Left colon (tissue), 2 donors: ENCODE measurements at regions not wholly inside any gene's neighbourhood (a gene's known extent, or its start where the extent isn't known, plus 50 kb on each side); places are given as distances from the start of the nearest gene placed in this dataset.
"Not testable (repeated sequence)": the region's sequence is repeated elsewhere in the genome, so short reads cannot be mapped to it uniquely, and the experiment has no call there.

Experiments
- ATAC-seq: fragments of 200-7000 bp; cut with Tn5 transposase; one replicate; pipeline ENCODE4 v1.9.1; 2020; ENCODE audit warnings: mild to moderate bottlenecking, moderate library complexity
- DNase-seq, 2 donors: peaks; one replicate each; pipeline ENCODE4 v3.0.0-alpha.2; 2020
- intact Hi-C, 2 donors: fragments of 100-400 bp; cut with DNase I in 1 of 2; cut with micrococcal nuclease in 1 of 2; formaldehyde crosslinking; loops; one replicate each; pipeline versions ENCODE4 v1.11.2 to v1.14.0; 2022; cut with DNase I, micrococcal nuclease
- donor health status: DM: no; HTN: no; CAD: no.
- donor health status: DM: yes; HTN: yes; CAD: no.

GRCh38 chr12:59118356-59118755 is 198.1 kb upstream of the LRIG3 start:
- intact Hi-C loops = no loop called here
- ATAC-seq = no peak
- no peak for DNase-seq

- intact Hi-C loops = no loop called here
- ATAC-seq (no peak), DNase-seq (no peak)
Measured at GRCh38 chr12:59115995-59116394, 195.7 kb upstream of the LRIG3 start.

GRCh38 chr12:59115526-59115925 is 195.2 kb upstream of the LRIG3 start:
- intact Hi-C loops = no loop called here
- DNase-seq = no peak
- no peak for ATAC-seq

GRCh38 chr12:59113831-59114615 is 193.7 kb upstream of the LRIG3 start:
- DNase-seq = peak; percentile 48 to 78
- intact Hi-C loops = loop anchor here in 1 of 2 donors (5.0 kb wide), 1 partner anchor 38 kb away; no protein-coding TSS in a partner anchor
- ATAC-seq = peak; percentile 91

GRCh38 chr12:59111851-59112250 is 191.5 kb upstream of the LRIG3 start:
- DNase-seq (no peak), ATAC-seq (no peak)
- intact Hi-C loops = loop anchor here in 1 of 2 donors (5.0 kb wide), 1 partner anchor 40 kb away; no protein-coding TSS in a partner anchor

GRCh38 chr12:59108516-59108915 is 188.2 kb upstream of the LRIG3 start:
- intact Hi-C loops, DNase-seq, ATAC-seq: not testable (repeated sequence)

- ATAC-seq = no peak
- intact Hi-C loops = no loop called here
Measured at GRCh38 chr12:59100585-59100984, 180.3 kb upstream of the LRIG3 start.

GRCh38 chr12:59097876-59098275 is 177.6 kb upstream of the LRIG3 start:
- ATAC-seq (no peak), DNase-seq (no peak)
- intact Hi-C loops = loop anchor here in 1 of 2 donors (10.0 kb wide), 1 partner anchor 753 kb away; no protein-coding TSS in a partner anchor

More at GRCh38 chr12:59100585-59100984, 180.3 kb upstream of the LRIG3 start:
- no peak for DNase-seq

- intact Hi-C loops = loop anchor here in 1 of 2 donors (10.0 kb wide), 1 partner anchor 751 kb away; no protein-coding TSS in a partner anchor
- DNase-seq (no peak), ATAC-seq (no peak)
Measured at GRCh38 chr12:59096246-59096645, 175.9 kb upstream of the LRIG3 start.

GRCh38 chr12:59093073-59093772 is 172.9 kb upstream of the LRIG3 start:
- intact Hi-C loops = loop anchor here in 1 of 2 donors (10.0 kb wide), 1 partner anchor 748 kb away; no protein-coding TSS in a partner anchor
- no peak for ATAC-seq
- no peak for DNase-seq

GRCh38 chr12:59088673-59089072 is 168.4 kb upstream of the LRIG3 start:
- intact Hi-C loops = loop anchor here in 1 of 2 donors (10.0 kb wide), 1 partner anchor 554 kb away; no protein-coding TSS in a partner anchor

GRCh38 chr12:59087691-59088090 is 167.4 kb upstream of the LRIG3 start:
- ATAC-seq (no peak), DNase-seq (no peak)
- intact Hi-C loops = loop anchor here in 1 of 2 donors (10.0 kb wide), 1 partner anchor 553 kb away; no protein-coding TSS in a partner anchor

More at GRCh38 chr12:59088673-59089072, 168.4 kb upstream of the LRIG3 start:
- DNase-seq (no peak), ATAC-seq (no peak)

GRCh38 chr12:59087077-59087673 is 166.9 kb upstream of the LRIG3 start:
- DNase-seq = peak in 1 of 2 donors; percentile 20
- intact Hi-C loops = loop anchor here in 1 of 2 donors (10.0 kb wide), 1 partner anchor 552 kb away; no protein-coding TSS in a partner anchor
- ATAC-seq = peak; percentile 86

GRCh38 chr12:59086126-59086525 is 165.8 kb upstream of the LRIG3 start:
- intact Hi-C loops = loop anchor here in 1 of 2 donors (10.0 kb wide), 1 partner anchor 551 kb away; no protein-coding TSS in a partner anchor
- ATAC-seq (no peak), DNase-seq (no peak)

- ATAC-seq (peak; percentile 30), DNase-seq (no peak)
- intact Hi-C loops = loop anchor here in 1 of 2 donors (10.0 kb wide), 1 partner anchor 551 kb away; no protein-coding TSS in a partner anchor
Measured at GRCh38 chr12:59085690-59086089, 165.4 kb upstream of the LRIG3 start.

- ATAC-seq (no peak), DNase-seq (no peak)
- intact Hi-C loops = loop anchor here in 1 of 2 donors (10.0 kb wide), 1 partner anchor 550 kb away; no protein-coding TSS in a partner anchor
Measured at GRCh38 chr12:59084511-59085375, 164.4 kb upstream of the LRIG3 start.

- peak; percentile 54 for ATAC-seq
- intact Hi-C loops = loop anchor here in 1 of 2 donors (10.0 kb wide), 1 partner anchor 548 kb away; no protein-coding TSS in a partner anchor
- DNase-seq = no peak
Measured at GRCh38 chr12:59082952-59083351, 162.6 kb upstream of the LRIG3 start.

GRCh38 chr12:59080101-59080500 is 159.8 kb upstream of the LRIG3 start:
- intact Hi-C loops = loop anchor here in 1 of 2 donors (10.0 kb wide), 1 partner anchor 545 kb away; no protein-coding TSS in a partner anchor
- ATAC-seq (no peak), DNase-seq (no peak)
